ENCODE measurements at regions not wholly inside any gene's neighbourhood (a gene's known extent, or its start where the extent isn't known, plus 50 kb on each side); places are given as distances from the start of the nearest gene placed in this dataset.

- TF ChIP-seq, protein P1, sequence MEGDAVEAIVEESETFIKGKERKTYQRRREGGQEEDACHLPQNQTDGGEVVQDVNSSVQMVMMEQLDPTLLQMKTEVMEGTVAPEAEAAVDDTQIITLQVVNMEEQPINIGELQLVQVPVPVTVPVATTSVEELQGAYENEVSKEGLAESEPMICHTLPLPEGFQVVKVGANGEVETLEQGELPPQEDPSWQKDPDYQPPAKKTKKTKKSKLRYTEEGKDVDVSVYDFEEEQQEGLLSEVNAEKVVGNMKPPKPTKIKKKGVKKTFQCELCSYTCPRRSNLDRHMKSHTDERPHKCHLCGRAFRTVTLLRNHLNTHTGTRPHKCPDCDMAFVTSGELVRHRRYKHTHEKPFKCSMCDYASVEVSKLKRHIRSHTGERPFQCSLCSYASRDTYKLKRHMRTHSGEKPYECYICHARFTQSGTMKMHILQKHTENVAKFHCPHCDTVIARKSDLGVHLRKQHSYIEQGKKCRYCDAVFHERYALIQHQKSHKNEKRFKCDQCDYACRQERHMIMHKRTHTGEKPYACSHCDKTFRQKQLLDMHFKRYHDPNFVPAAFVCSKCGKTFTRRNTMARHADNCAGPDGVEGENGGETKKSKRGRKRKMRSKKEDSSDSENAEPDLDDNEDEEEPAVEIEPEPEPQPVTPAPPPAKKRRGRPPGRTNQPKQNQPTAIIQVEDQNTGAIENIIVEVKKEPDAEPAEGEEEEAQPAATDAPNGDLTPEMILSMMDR (conservative IDR thresholded peaks at IDR 0.05; ENCODE audit: low read depth, low read length): no peak
- no peak for TF ChIP-seq EZH2 (IDR thresholded peaks at IDR 0.05; ENCODE audit: borderline replicate concordance, low read depth, low read length, poor library complexity, severe bottlenecking)
These were observed 705.6 kb downstream of the UTRN start for GRCh38 chr6:144990784-144991183.
